WI38 (cell line): ENCODE measurements at regions not wholly inside any gene's neighbourhood (a gene's known extent, or its start where the extent isn't known, plus 50 kb on each side); places are given as distances from the start of the nearest gene placed in this dataset.

ENCODE experiments used
- H3K4me3 ChIP-seq: 2 replicates; pipeline ENCODE4 v1.5.1; 2011; ENCODE audit warnings: low read depth, mild to moderate bottlenecking, control low read depth, low read length
- CTCF ChIP-seq: IDR thresholded peaks from 2 replicates; pipeline ENCODE4 v1.5.1; 2012; ENCODE audit warnings: low read depth, mild to moderate bottlenecking, control low read depth, low read length

DNA sequence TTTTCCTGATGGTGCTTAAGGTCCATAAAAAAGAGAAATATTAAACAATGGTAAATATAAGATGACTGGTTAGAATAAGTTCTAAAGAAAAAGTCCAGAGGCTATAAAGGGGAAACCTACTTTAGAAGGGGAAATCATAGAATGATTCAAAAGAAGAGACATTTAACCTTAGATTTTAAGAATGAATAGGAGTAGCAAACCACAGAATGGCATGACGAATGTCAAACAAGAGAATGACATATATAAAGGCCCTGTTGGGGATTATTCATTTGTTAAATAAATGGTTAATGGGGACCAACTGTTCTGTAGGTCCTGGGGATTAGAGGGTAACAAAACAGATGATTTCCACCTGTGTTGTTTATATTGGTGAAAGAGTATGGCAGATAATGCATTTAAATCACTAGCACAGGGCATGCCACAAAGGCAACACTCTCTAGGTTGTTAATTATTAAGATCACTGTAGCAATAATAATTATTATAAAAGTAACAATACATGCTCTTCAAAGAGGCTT lies 495.2 kb upstream of the GRIA1 start:
- TF ChIP-seq CTCF, result no peak
- no peak overlapping the region for H3K4me3 ChIP-seq

GRCh38 chr5:153005711-153006110 lies 484.8 kb upstream of the GRIA1 start:
- no peak overlapping the region for H3K4me3 ChIP-seq
- TF ChIP-seq CTCF, result no peak

- no peak for TF ChIP-seq CTCF
- no peak overlapping the region for H3K4me3 ChIP-seq
These were observed 483.8 kb upstream of the GRIA1 start for GRCh38 chr5:153006681-153007080.

DNA sequence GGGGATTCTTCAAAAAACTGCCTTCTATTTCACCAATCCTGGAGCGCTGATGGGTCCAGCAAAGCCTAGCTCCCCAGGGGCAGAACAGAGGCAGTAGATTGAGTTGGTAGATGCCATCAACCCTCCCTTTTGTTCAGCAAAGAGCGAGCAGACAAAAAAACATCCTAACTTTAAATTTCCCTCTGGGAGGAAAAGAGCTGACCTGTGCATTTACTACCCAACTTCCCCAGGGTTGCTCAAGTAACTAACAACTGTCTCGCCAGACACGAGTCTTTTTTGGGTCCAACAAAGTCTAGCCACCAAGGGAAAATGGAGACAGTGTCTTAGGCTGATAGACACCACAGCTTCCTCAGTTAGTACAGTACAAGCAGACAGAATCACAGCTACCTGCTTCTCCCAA lies 476.3 kb upstream of the GRIA1 start:
- no peak for TF ChIP-seq CTCF
- H3K4me3 ChIP-seq, result no peak overlapping the region

GRCh38 chr5:153018121-153018520 lies 472.3 kb upstream of the GRIA1 start:
- TF ChIP-seq CTCF, result no peak
- H3K4me3 ChIP-seq, result no peak overlapping the region

DNA sequence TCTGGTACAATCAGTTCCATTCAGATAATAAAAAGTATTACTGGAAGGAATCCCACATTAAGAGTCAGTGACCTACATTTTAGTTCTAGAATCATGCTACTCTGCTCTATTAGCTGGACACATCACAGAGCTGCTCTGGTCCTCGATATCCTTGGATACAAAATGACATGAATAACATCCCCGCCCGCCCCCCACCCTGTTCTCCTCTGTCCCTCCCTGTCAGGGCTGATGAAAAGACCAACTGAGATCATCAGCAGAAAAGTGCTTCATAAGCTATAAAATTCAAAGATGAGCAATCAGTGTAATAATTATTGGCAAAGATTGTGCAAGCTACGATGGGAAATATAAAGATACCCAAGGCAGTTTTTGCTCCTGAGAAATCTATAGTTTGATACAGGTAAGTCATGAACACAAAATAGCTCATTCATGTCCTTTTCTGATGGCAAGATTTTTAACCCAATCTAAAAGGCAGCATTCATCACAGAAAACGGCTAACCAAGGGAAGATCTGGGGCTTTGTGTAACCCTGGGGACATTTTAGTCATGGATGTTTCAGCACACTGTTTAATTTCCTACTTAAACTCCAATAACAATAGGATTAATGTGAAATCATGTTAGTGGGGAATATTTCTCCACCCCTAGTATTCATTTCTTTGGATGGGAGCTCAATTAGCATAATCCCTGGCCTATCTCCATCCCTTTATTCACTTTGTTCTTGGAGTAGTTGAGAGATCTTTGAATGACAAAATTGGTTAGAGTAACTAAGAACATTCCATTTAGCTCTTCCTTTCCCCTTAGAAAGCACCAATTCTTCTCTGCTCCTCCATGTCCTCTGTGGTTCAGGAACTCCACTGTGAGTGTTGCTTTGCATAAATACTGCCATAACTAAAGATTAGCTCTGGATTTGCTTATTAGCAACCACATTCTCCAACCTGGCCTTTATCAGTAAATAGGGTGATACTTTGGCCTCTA lies 459.4 kb upstream of the GRIA1 start:
- no peak for TF ChIP-seq CTCF

DNA sequence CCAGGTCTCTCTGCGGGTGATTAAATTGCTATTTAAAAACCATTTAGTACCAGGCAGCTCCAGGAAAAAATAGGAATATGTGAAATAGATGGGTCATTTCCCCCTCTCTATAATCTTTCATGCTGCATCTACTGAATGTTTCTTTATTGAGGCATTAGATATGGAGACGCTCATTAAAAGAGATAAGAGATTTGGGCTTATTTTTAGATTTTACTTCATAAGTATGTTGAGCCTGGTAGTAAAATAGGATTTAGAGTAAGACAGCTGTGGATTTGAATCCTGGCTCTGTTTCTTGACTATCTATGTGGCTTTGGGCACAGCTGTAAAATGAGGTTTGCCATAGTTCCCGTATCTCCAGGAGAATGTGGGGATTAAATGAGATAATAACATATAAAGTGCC lies 451.0 kb upstream of the GRIA1 start:
- H3K4me3 ChIP-seq, result no peak overlapping the region
- no peak for TF ChIP-seq CTCF

More for the DNA sequence above, 459.4 kb upstream of the GRIA1 start:
- H3K4me3 ChIP-seq, result no peak overlapping the region
